Nephron progenitor cell (in vitro differentiated cells): ENCODE measurements at regions not wholly inside any gene's neighbourhood (a gene's known extent, or its start where the extent isn't known, plus 50 kb on each side); places are given as distances from the start of the nearest gene placed in this dataset.

Experiments used
- DNase-seq: peaks from one replicate; pipeline ENCODE4 v3.0.0; 2021
- H3K27ac Mint-ChIP-seq: 2 replicates; pipeline ENCODE4 v1.8.0; 2021; ENCODE audit warnings: mild to moderate bottlenecking, moderate library complexity, mixed read lengths
- H3K27me3 Mint-ChIP-seq: 2 replicates; pipeline ENCODE4 v1.8.0; 2021; ENCODE audit warnings: mild to moderate bottlenecking, low read depth, mixed read lengths; ENCODE audit not compliant: poor library complexity
- H3K36me3 Mint-ChIP-seq: 2 replicates; pipeline ENCODE4 v1.8.0; 2021; ENCODE audit warnings: low read depth, mixed read lengths
- H3K4me1 Mint-ChIP-seq: 2 replicates; pipeline ENCODE4 v1.8.0; 2021; ENCODE audit warnings: mixed read lengths
- H3K4me3 Mint-ChIP-seq: 2 replicates; pipeline ENCODE4 v1.8.0; 2021; ENCODE audit warnings: mild to moderate bottlenecking, moderate library complexity, mixed read lengths
- H3K9me3 Mint-ChIP-seq: 2 replicates; pipeline ENCODE4 v1.8.0; 2021; ENCODE audit warnings: mild to moderate bottlenecking, moderate library complexity, mixed read lengths
- CTCF ChIP-seq: fragments of 200-600 bp; sonication (generic); IDR thresholded peaks from 2 replicates; pipeline ENCODE4 v1.5.0; 2021; ENCODE audit warnings: antibody characterized with exemption

GRCh38 chr15:53841651-53842050 lies 82.2 kb upstream of the WDR72 start:
- Mint-ChIP-seq H3K9me3 (no peaks in the 10 kb centered on the region), H3K4me1 (no peaks in the 10 kb centered on the region), H3K36me3 (no peaks in the 10 kb centered on the region), H3K4me3 (no peak overlapping the region), H3K27ac (no peak overlapping the region), H3K27me3 (no peaks in the 10 kb centered on the region)
- DNase-seq, result no peak
- TF ChIP-seq CTCF, result no peak

- TF ChIP-seq CTCF, result no peak
- Mint-ChIP-seq H3K27me3 (no peaks in the 10 kb centered on the region), H3K4me1 (no peaks in the 10 kb centered on the region), H3K4me3 (no peak overlapping the region), H3K27ac (no peak overlapping the region), H3K9me3 (no peaks in the 10 kb centered on the region), H3K36me3 (no peaks in the 10 kb centered on the region)
- no peak for DNase-seq
Observed at GRCh38 chr15:53840681-53841080, 81.2 kb upstream of the WDR72 start.

- Mint-ChIP-seq H3K4me3 (no peak overlapping the region), H3K27me3 (no peaks in the 10 kb centered on the region), H3K9me3 (no peaks in the 10 kb centered on the region), H3K27ac (no peak overlapping the region), H3K4me1 (peaks cover 1% of the 10 kb centered on the region), H3K36me3 (no peaks in the 10 kb centered on the region)
- DNase-seq, result no peak
- no peak for TF ChIP-seq CTCF
Observed at GRCh38 chr15:53837263-53837662, 77.8 kb upstream of the WDR72 start.

GRCh38 chr15:53836618-53837017 lies 77.2 kb upstream of the WDR72 start:
- Mint-ChIP-seq H3K4me1 (peaks cover 5% of the 10 kb centered on the region), H3K27ac (no peak overlapping the region), H3K9me3 (no peaks in the 10 kb centered on the region), H3K4me3 (no peak overlapping the region), H3K27me3 (no peaks in the 10 kb centered on the region), H3K36me3 (no peaks in the 10 kb centered on the region)
- no peak for TF ChIP-seq CTCF
- no peak for DNase-seq

- Mint-ChIP-seq H3K9me3 (no peaks in the 10 kb centered on the region), H3K27ac (no peak overlapping the region), H3K36me3 (no peaks in the 10 kb centered on the region), H3K4me1 (peaks cover 13% of the 10 kb centered on the region), H3K4me3 (no peak overlapping the region), H3K27me3 (no peaks in the 10 kb centered on the region)
- no peak for TF ChIP-seq CTCF
- DNase-seq, result no peak
Observed at GRCh38 chr15:53835309-53835708, 75.8 kb upstream of the WDR72 start.

- H3K27ac Mint-ChIP-seq, result no peak overlapping the region
- H3K27me3 Mint-ChIP-seq, result no peaks in the 10 kb centered on the region
- H3K4me1 Mint-ChIP-seq, result peaks cover 13% of the 10 kb centered on the region
- no peak for TF ChIP-seq CTCF
- H3K36me3 Mint-ChIP-seq, result no peaks in the 10 kb centered on the region
- no peak overlapping the region for H3K4me3 Mint-ChIP-seq
- no peaks in the 10 kb centered on the region for H3K9me3 Mint-ChIP-seq
- no peak for DNase-seq
Observed at GRCh38 chr15:53834214-53834613, 74.8 kb upstream of the WDR72 start.
